Tibial artery (tissue), 4 donors: ENCODE measurements at regions not wholly inside any gene's neighbourhood (a gene's known extent, or its start where the extent isn't known, plus 50 kb on each side); places are given as distances from the start of the nearest gene placed in this dataset.

Source experiments
- DNase-seq, 2 donors: peaks; one replicate each; pipeline ENCODE4 v3.0.0-alpha.2; 2019
- H3K27ac ChIP-seq, 2 donors: fragments of 200-600 bp; sonication (generic) in 1 of 2; 1 replicate in 1 of 2; 2 replicates in 1 of 2; pipeline ENCODE4 v1.5.1; 2018 to 2019; ENCODE audit warnings: mild to moderate bottlenecking in 1 of 2
- H3K27me3 ChIP-seq, 2 donors: fragments of 200-600 bp; sonication (generic) in 1 of 2; one replicate each; pipeline versions ENCODE4 v1.5.1 to v1.6.0; 2016 to 2019
- H3K36me3 ChIP-seq, 3 donors: fragments of 200-600 bp; sonication (generic) in 2 of 3; one replicate each; pipeline ENCODE4 v1.5.1; 2016 to 2019; ENCODE audit warnings: mild to moderate bottlenecking in 2 of 3
- H3K4me1 ChIP-seq, 4 donors: fragments of 200-600 bp; sonication (generic) in 2 of 4; 1 replicate in 3 of 4; 2 replicates in 1 of 4; pipeline ENCODE4 v1.5.1; 2016 to 2019
- H3K4me3 ChIP-seq, 2 donors: fragments of 200-600 bp; sonication (generic) in 1 of 2; 1 replicate in 1 of 2; 2 replicates in 1 of 2; pipeline ENCODE4 v1.5.1; 2018 to 2019; ENCODE audit warnings: mild to moderate bottlenecking in 2 of 2
- H3K9me3 ChIP-seq, 3 donors: fragments of 200-600 bp; sonication (generic) in 1 of 3; one replicate each; pipeline ENCODE4 v1.5.1; 2016 to 2019
- CTCF ChIP-seq, 2 experiments: fragments of 200-600 bp in 1 of 2; fragments of 450-650 bp in 1 of 2; IDR thresholded peaks; one replicate each; pipeline ENCODE4 v1.5.1; 2017 to 2019; ENCODE audit warnings: antibody characterized with exemption in 2 of 2, mild to moderate bottlenecking in 1 of 2, moderate library complexity in 1 of 2
- intact Hi-C: fragments of 100-400 bp; cut with DNase I; formaldehyde crosslinking; loops from one replicate; pipeline ENCODE4 v1.15.0; 2023; ENCODE audit warnings: low total_unique reads

DNA sequence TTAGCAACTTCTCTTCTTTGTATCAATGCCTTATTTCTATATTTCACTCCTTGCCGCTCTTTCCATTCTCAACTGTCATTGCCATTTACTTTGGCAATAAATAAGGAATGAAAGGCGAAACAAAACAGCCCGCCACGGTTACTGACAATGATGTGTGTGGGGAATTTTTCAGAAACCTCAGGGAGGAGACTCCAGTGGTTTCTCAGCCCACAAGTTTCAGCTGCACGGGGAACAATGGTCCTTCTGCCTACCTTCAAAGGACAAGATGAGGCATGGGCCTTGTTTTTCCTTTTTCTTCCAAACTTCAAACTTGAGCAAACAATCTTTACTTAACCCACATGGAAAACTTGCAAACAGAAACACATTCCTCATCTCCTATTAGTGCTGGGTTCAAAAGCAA is 409.4 kb downstream of the METTL15 start:
- H3K27me3 ChIP-seq: no peaks in the 10 kb centered on the region
- no peak overlapping the region for H3K27ac ChIP-seq
- TF ChIP-seq CTCF (IDR thresholded peaks at IDR 0.05): no peak
- DNase-seq: no peak
- no peaks in the 10 kb centered on the region for H3K9me3 ChIP-seq
- no peak overlapping the region for H3K4me3 ChIP-seq
- H3K4me1 ChIP-seq: no peaks in the 10 kb centered on the region
- no peaks in the 10 kb centered on the region for H3K36me3 ChIP-seq
- intact Hi-C loops: no loop called here

- intact Hi-C loops: no loop called here
- Histone ChIP-seq H3K27ac (no peak overlapping the region), H3K27me3 (no peaks in the 10 kb centered on the region), H3K36me3 (no peaks in the 10 kb centered on the region), H3K4me1 (no peaks in the 10 kb centered on the region), H3K9me3 (no peaks in the 10 kb centered on the region), H3K4me3 (no peak overlapping the region)
- TF ChIP-seq CTCF (IDR thresholded peaks at IDR 0.05): no peak
- DNase-seq: no peak
Observed at GRCh38 chr11:28514391-28514790, 406.2 kb downstream of the METTL15 start.

GRCh38 chr11:28512143-28512756 is 404.1 kb downstream of the METTL15 start:
- no peak overlapping the region for H3K4me3 ChIP-seq
- no peaks in the 10 kb centered on the region for H3K9me3 ChIP-seq
- H3K36me3 ChIP-seq: no peaks in the 10 kb centered on the region
- no peaks in the 10 kb centered on the region for H3K27me3 ChIP-seq
- H3K27ac ChIP-seq: no peak overlapping the region
- intact Hi-C loops: no loop called here
- TF ChIP-seq CTCF (IDR thresholded peaks at IDR 0.05): no peak
- DNase-seq: no peak
- H3K4me1 ChIP-seq: no peaks in the 10 kb centered on the region

- H3K36me3 ChIP-seq: no peaks in the 10 kb centered on the region
- no peak for TF ChIP-seq CTCF (IDR thresholded peaks at IDR 0.05)
- H3K4me3 ChIP-seq: no peak overlapping the region
- intact Hi-C loops: no loop called here
- H3K27ac ChIP-seq: no peak overlapping the region
- H3K27me3 ChIP-seq: no peaks in the 10 kb centered on the region
- no peaks in the 10 kb centered on the region for H3K4me1 ChIP-seq
- H3K9me3 ChIP-seq: no peaks in the 10 kb centered on the region
- DNase-seq: no peak
Observed at GRCh38 chr11:28505232-28505631, 397.0 kb downstream of the METTL15 start.

DNA sequence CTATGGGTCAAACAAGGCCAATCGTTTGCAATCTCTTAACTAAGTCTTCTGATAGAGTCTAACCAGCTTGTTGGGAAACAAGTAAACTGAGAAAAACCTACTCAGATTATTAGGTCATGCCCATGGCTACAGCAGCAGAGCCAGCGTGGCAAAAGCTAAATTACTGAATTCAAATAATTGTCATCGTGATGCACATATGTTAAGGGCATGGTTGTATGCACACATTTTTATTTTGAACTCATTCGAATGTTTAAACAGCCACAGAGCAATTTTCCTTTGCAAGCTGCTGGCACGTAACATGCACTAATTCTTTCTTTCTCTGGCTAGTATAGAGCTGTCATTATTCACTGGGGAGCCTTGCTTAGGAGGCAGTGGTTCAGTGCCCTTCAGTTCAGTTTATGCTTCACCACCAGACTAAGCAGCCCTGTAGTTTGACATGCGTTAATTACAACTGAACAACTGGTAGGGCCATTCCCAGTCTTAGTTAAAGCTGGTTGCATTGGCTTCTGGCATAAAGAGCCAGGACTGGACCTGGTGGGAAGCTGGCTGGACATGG is 396.4 kb downstream of the METTL15 start:
- TF ChIP-seq CTCF (IDR thresholded peaks at IDR 0.05): no peak
- H3K4me1 ChIP-seq: no peaks in the 10 kb centered on the region
- no peak overlapping the region for H3K27ac ChIP-seq
- H3K4me3 ChIP-seq: no peak overlapping the region
- H3K9me3 ChIP-seq: no peaks in the 10 kb centered on the region
- DNase-seq: no peak
- intact Hi-C loops: no loop called here
- no peaks in the 10 kb centered on the region for H3K36me3 ChIP-seq
- H3K27me3 ChIP-seq: no peaks in the 10 kb centered on the region
